B cell (primary cell): ENCODE measurements at regions not wholly inside any gene's neighbourhood (a gene's known extent, or its start where the extent isn't known, plus 50 kb on each side); places are given as distances from the start of the nearest gene placed in this dataset.

Experiments used
- ATAC-seq: fragments of 200-7000 bp; cut with Tn5 transposase; one replicate; pipeline ENCODE4 v1.10.0; 2021; ENCODE audit warnings: low read depth, mild to moderate bottlenecking, moderate number of reproducible peaks, moderate library complexity
- CTCF ChIA-PET: fragments of 350-600 bp; sonication (Branson Sonifier 250); formaldehyde crosslinking; loops from one replicate; lab custom pipeline; 2021; ENCODE audit warnings: antibody characterized with exemption, inconsistent platforms; lab: Charles Lee
- POLR2A ChIA-PET: fragments of 350-600 bp; sonication (Branson Sonifier 250); formaldehyde crosslinking; loops from one replicate; lab custom pipeline; 2021; ENCODE audit warnings: antibody characterized with exemption; lab: Charles Lee
- DNase-seq: peaks from one replicate; pipeline ENCODE4 v3.0.0; 2013
- H2AFZ ChIP-seq: 2 replicates; pipeline ENCODE4 v1.6.1; 2012; ENCODE audit warnings: mild to moderate bottlenecking, low read depth, low read length; ENCODE audit not compliant: insufficient read depth, poor library complexity, severe bottlenecking
- H3K27ac ChIP-seq, 2 donors: 1 replicate in 1 of 2; 2 replicates in 1 of 2; pipeline ENCODE4 v1.5.1; 2012 to 2013; ENCODE audit warnings: low read length in 2 of 2, mild to moderate bottlenecking in 2 of 2, moderate library complexity in 1 of 2
- H3K27me3 ChIP-seq, 4 experiments: fragments of 200-600 bp in 1 of 4; sonication (generic) in 1 of 4; replicated peaks in 1 of 4; 1 replicate in 2 of 4; 2 replicates in 2 of 4; pipeline versions ENCODE4 v1.6.1 to v1.7.0; 2013 to 2016; ENCODE audit warnings: low read length in 3 of 4, mild to moderate bottlenecking in 2 of 4, mixed read lengths in 1 of 4, moderate library complexity in 1 of 4; ENCODE audit not compliant: insufficient read depth in 4 of 4, control insufficient read depth in 3 of 4; ENCODE audit errors: control extremely low read depth in 1 of 4
- H3K36me3 ChIP-seq, 2 experiments: replicated peaks in 1 of 2; 1 replicate in 1 of 2; 2 replicates in 1 of 2; pipeline versions ENCODE4 v1.6.1 to v1.7.1; 2013; ENCODE audit warnings: low read length in 1 of 2; ENCODE audit not compliant: insufficient read depth in 2 of 2, control insufficient read depth in 1 of 2; ENCODE audit errors: control extremely low read depth in 1 of 2, extremely low read depth in 1 of 2
- H3K4me1 ChIP-seq, 2 donors: fragments of 200-600 bp in 1 of 2; sonication (generic) in 1 of 2; 1 replicate in 1 of 2; 2 replicates in 1 of 2; pipeline versions ENCODE4 v1.5.1 to v1.6.1; 2013 to 2017; ENCODE audit warnings: low read length in 2 of 2; ENCODE audit not compliant: control insufficient read depth in 2 of 2, insufficient read depth in 2 of 2
- H3K4me2 ChIP-seq: replicated peaks from 2 replicates; pipeline ENCODE3; 2012; ENCODE audit warnings: mild to moderate bottlenecking, low read depth, low read length; ENCODE audit not compliant: poor library complexity, severe bottlenecking
- H3K4me3 ChIP-seq, 5 experiments: fragments of 200-600 bp in 1 of 5; sonication (generic) in 1 of 5; 1 replicate in 3 of 5; 2 replicates in 2 of 5; pipeline versions ENCODE4 v1.5.1 to v1.7.0; 2011 to 2016; ENCODE audit warnings: low read length in 4 of 5, mild to moderate bottlenecking in 4 of 5, low read depth in 2 of 5, control low read depth in 1 of 5, moderate library complexity in 1 of 5; ENCODE audit not compliant: insufficient read depth in 1 of 5; ENCODE audit errors: control extremely low read depth in 1 of 5, extremely low read depth in 1 of 5
- H3K79me2 ChIP-seq: fragments of 200-600 bp; sonication (generic); one replicate; pipeline ENCODE4 v1.6.0; 2016; ENCODE audit warnings: low read length; ENCODE audit not compliant: control insufficient read depth, insufficient read depth
- H3K9ac ChIP-seq: fragments of 200-600 bp; sonication (generic); 2 replicates; pipeline ENCODE4 v1.6.1; 2017; ENCODE audit warnings: mild to moderate bottlenecking, low read length, moderate library complexity
- H3K9me3 ChIP-seq, 3 donors: one replicate each; pipeline versions ENCODE4 v1.6.1 to v1.7.1; 2013; ENCODE audit warnings: low read length in 2 of 3; ENCODE audit not compliant: control insufficient read depth in 2 of 3, insufficient read depth in 1 of 3; ENCODE audit errors: control extremely low read depth in 1 of 3
- H4K20me1 ChIP-seq: 2 replicates; pipeline ENCODE4 v1.6.0; 2012; ENCODE audit warnings: mild to moderate bottlenecking, low read length; ENCODE audit not compliant: insufficient read depth, control insufficient read depth, poor library complexity, severe bottlenecking
- H3K27ac Mint-ChIP-seq: one replicate; pipeline ENCODE4 v1.8.0; 2021; ENCODE audit warnings: mixed read lengths
- H3K27me3 Mint-ChIP-seq: one replicate; pipeline ENCODE4 v1.8.0; 2021; ENCODE audit warnings: mixed read lengths
- H3K4me1 Mint-ChIP-seq: one replicate; pipeline ENCODE4 v1.8.0; 2021; ENCODE audit warnings: mixed read lengths
- H3K4me3 Mint-ChIP-seq: one replicate; pipeline ENCODE4 v1.8.0; 2021; ENCODE audit warnings: mixed read lengths
- H3K9me3 Mint-ChIP-seq: one replicate; pipeline ENCODE4 v1.8.0; 2022; ENCODE audit warnings: mixed read lengths; ENCODE audit not compliant: insufficient read depth
- EZH2 ChIP-seq: IDR thresholded peaks from 2 replicates; pipeline ENCODE4 v1.6.1; 2012; ENCODE audit warnings: borderline replicate concordance, low read depth, mild to moderate bottlenecking, moderate library complexity, low read length; ENCODE audit not compliant: insufficient read depth, poor library complexity, severe bottlenecking
- WGBS: methylation state at CpG from one replicate; pipeline ENCODE4 v1.1.5; 2013; ENCODE audit warnings: missing lambda C conversion rate; ENCODE audit not compliant: insufficient coverage; 5-methylcytosine and 5-hydroxymethylcytosine counted together
- intact Hi-C: fragments of 100-400 bp; cut with micrococcal nuclease; formaldehyde crosslinking; loops from one replicate; pipeline ENCODE4 v1.10.0; 2022
- TF ChIP-seq, protein P1 (sequence below): fragments of 200-600 bp; IDR thresholded peaks from one replicate; pipeline ENCODE4 v1.8.0; 2022; ENCODE audit warnings: antibody characterized with exemption, mild to moderate bottlenecking

DNA sequence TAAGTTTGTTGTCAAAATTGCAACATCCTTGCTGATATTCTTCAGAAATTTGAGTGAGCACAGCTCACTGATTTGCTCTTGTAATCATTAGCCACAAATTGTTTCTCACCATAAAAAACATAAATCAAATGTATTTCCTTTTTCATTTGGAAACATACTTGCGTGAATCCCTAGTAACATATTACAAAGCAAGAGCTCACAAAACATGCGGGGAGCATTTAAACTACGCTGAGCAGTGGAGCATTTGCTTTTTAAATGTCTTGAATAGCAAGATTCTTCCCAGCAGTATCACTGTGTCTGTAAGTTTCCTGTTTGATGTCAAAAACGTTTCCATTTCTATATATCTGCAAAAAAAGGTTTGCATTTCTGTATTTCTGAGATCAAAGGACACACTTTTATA, 788.3 kb upstream of the SALL3 start:
- CTCF ChIA-PET, result no interaction called here
- Histone ChIP-seq H3K4me1 (no peaks in the 10 kb centered on the region), H3K9me3 (no peaks in the 10 kb centered on the region), H3K4me2 (no peak overlapping the region), H2AFZ (no peak overlapping the region), H3K27ac (no peak overlapping the region), H4K20me1 (no peaks in the 10 kb centered on the region), H3K9ac (no peak overlapping the region), H3K4me3 (no peak overlapping the region), H3K36me3 (no peaks in the 10 kb centered on the region), H3K27me3 (no peaks in the 10 kb centered on the region), H3K79me2 (no peaks in the 10 kb centered on the region)
- intact Hi-C loops, result no loop called here
- no peak for TF ChIP-seq EZH2
- TF ChIP-seq, protein P1, sequence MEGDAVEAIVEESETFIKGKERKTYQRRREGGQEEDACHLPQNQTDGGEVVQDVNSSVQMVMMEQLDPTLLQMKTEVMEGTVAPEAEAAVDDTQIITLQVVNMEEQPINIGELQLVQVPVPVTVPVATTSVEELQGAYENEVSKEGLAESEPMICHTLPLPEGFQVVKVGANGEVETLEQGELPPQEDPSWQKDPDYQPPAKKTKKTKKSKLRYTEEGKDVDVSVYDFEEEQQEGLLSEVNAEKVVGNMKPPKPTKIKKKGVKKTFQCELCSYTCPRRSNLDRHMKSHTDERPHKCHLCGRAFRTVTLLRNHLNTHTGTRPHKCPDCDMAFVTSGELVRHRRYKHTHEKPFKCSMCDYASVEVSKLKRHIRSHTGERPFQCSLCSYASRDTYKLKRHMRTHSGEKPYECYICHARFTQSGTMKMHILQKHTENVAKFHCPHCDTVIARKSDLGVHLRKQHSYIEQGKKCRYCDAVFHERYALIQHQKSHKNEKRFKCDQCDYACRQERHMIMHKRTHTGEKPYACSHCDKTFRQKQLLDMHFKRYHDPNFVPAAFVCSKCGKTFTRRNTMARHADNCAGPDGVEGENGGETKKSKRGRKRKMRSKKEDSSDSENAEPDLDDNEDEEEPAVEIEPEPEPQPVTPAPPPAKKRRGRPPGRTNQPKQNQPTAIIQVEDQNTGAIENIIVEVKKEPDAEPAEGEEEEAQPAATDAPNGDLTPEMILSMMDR, result no peak
- Mint-ChIP-seq H3K27me3 (no peaks in the 10 kb centered on the region), H3K4me1 (no peaks in the 10 kb centered on the region), H3K9me3 (peaks cover 9% of the 10 kb centered on the region), H3K27ac (no peak overlapping the region), H3K4me3 (no peak overlapping the region)
- DNase-seq, result no peak
- ATAC-seq, result no peak
- POLR2A ChIA-PET, result no interaction called here
- WGBS, result 80% methylated on average over 1 of the region's 4 CpGs

DNA sequence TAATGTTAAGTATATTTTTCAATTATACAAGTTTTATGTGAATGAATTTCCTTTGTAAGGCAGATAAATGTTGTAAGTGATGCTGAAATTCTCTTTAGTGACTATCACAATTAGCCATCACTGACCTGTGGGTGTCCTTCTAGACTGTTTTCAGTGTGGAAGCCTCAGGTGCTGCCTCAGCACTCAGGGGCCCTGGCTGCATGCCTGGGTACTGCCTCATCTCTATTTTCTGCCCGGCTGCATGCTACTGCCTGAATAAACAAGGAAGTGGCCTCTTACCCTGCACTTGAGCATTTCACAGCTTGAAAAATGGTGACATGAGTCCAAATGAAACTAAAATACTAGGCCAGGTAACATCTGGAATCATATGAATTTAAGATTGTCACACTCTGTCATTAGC, 787.6 kb upstream of the SALL3 start:
- Histone ChIP-seq H4K20me1 (no peaks in the 10 kb centered on the region), H2AFZ (no peak overlapping the region), H3K36me3 (no peaks in the 10 kb centered on the region), H3K9ac (no peak overlapping the region), H3K79me2 (no peaks in the 10 kb centered on the region), H3K4me3 (no peak overlapping the region), H3K4me1 (no peaks in the 10 kb centered on the region), H3K9me3 (no peaks in the 10 kb centered on the region), H3K27me3 (no peaks in the 10 kb centered on the region), H3K27ac (no peak overlapping the region), H3K4me2 (no peak overlapping the region)
- H3K27ac Mint-ChIP-seq, result no peak overlapping the region
- no peak for ATAC-seq
- H3K27me3 Mint-ChIP-seq, result no peaks in the 10 kb centered on the region
- H3K4me1 Mint-ChIP-seq, result no peaks in the 10 kb centered on the region
- no peak for DNase-seq
- CTCF ChIA-PET, result no interaction called here
- POLR2A ChIA-PET, result no interaction called here
- H3K9me3 Mint-ChIP-seq, result peaks cover 9% of the 10 kb centered on the region
- intact Hi-C loops, result no loop called here
- no peak overlapping the region for H3K4me3 Mint-ChIP-seq
- TF ChIP-seq, protein P1, result no peak
- TF ChIP-seq EZH2, result no peak
- 0% methylated on average over 1 of the region's 1 CpG for WGBS
